Astrocyte (in vitro differentiated cells and primary cell): ENCODE measurements at regions not wholly inside any gene's neighbourhood (a gene's known extent, or its start where the extent isn't known, plus 50 kb on each side); places are given as distances from the start of the nearest gene placed in this dataset.
"Not testable (repeated sequence)": the region's sequence is repeated elsewhere in the genome, so short reads cannot be mapped to it uniquely, and the experiment has no call there.

Experiments
- DNase-seq: peaks from one replicate; pipeline ENCODE4 v3.0.0-alpha.2; 2010; ENCODE audit warnings: low read depth
- FAIRE-seq: peaks from 2 replicates; lab custom pipeline; 2011; peaks lifted over from hg19 to GRCh38; lab: Jason Lieb, UNC
- H2AFZ ChIP-seq: 2 replicates; pipeline ENCODE4 v1.6.0; 2012; ENCODE audit warnings: low read depth, low read length, inconsistent platforms
- H3K27ac ChIP-seq: 2 replicates; pipeline ENCODE4 v1.5.1; 2011; ENCODE audit warnings: low read depth, low read length, inconsistent platforms
- H3K27me3 ChIP-seq: 2 replicates; pipeline ENCODE4 v1.6.0; 2011; ENCODE audit warnings: low read length, inconsistent platforms; ENCODE audit not compliant: insufficient read depth
- H3K36me3 ChIP-seq: 2 replicates; pipeline ENCODE4 v1.5.1; 2011; ENCODE audit warnings: low read length, inconsistent platforms; ENCODE audit not compliant: insufficient read depth
- H3K4me1 ChIP-seq: 2 replicates; pipeline ENCODE4 v1.5.1; 2011; ENCODE audit warnings: low read length, inconsistent platforms; ENCODE audit not compliant: insufficient read depth
- H3K4me2 ChIP-seq: 2 replicates; pipeline ENCODE4 v1.6.0; 2012; ENCODE audit warnings: low read length, inconsistent platforms
- H3K4me3 ChIP-seq: 2 replicates; pipeline ENCODE4 v1.5.1; 2011; ENCODE audit warnings: low read depth, mild to moderate bottlenecking, low read length, inconsistent platforms; ENCODE audit not compliant: insufficient read depth
- H3K79me2 ChIP-seq: 2 replicates; pipeline ENCODE4 v1.6.0; 2012; ENCODE audit warnings: mild to moderate bottlenecking, low read length, inconsistent platforms; ENCODE audit not compliant: insufficient read depth
- H3K9ac ChIP-seq: 2 replicates; pipeline ENCODE4 v1.6.0; 2012; ENCODE audit warnings: mild to moderate bottlenecking, low read length, inconsistent platforms
- H3K9me3 ChIP-seq: 2 replicates; pipeline ENCODE4 v1.5.1; 2012; ENCODE audit warnings: low read depth, mild to moderate bottlenecking, low read length, inconsistent platforms; ENCODE audit not compliant: insufficient read depth
- H4K20me1 ChIP-seq: 2 replicates; pipeline ENCODE4 v1.6.0; 2012; ENCODE audit warnings: low read length, inconsistent platforms; ENCODE audit not compliant: insufficient read depth
- H3K27ac Mint-ChIP-seq: one replicate; pipeline ENCODE4 v1.8.0; 2021; ENCODE audit warnings: mild to moderate bottlenecking, mixed read lengths; ENCODE audit not compliant: unreplicated experiment
- H3K27me3 Mint-ChIP-seq: one replicate; pipeline ENCODE4 v1.8.0; 2021; ENCODE audit warnings: low read depth, mixed read lengths; ENCODE audit not compliant: unreplicated experiment
- H3K36me3 Mint-ChIP-seq: one replicate; pipeline ENCODE4 v1.8.0; 2021; ENCODE audit warnings: low read depth, mixed read lengths; ENCODE audit not compliant: unreplicated experiment
- H3K4me1 Mint-ChIP-seq: one replicate; pipeline ENCODE4 v1.8.0; 2021; ENCODE audit warnings: low read depth, mixed read lengths; ENCODE audit not compliant: unreplicated experiment
- H3K4me3 Mint-ChIP-seq: one replicate; pipeline ENCODE4 v1.8.0; 2021; ENCODE audit warnings: mild to moderate bottlenecking, moderate library complexity, mixed read lengths; ENCODE audit not compliant: unreplicated experiment
- H3K9me3 Mint-ChIP-seq: one replicate; pipeline ENCODE4 v1.8.0; 2021; ENCODE audit warnings: mild to moderate bottlenecking, mixed read lengths; ENCODE audit not compliant: unreplicated experiment
- CTCF ChIP-seq: IDR thresholded peaks from 2 replicates; pipeline ENCODE4 v1.5.1; 2011; ENCODE audit warnings: low read depth, mild to moderate bottlenecking, inconsistent platforms, low read length, moderate library complexity; ENCODE audit not compliant: insufficient read depth
- EZH2 ChIP-seq: IDR thresholded peaks from 2 replicates; pipeline ENCODE4 v1.6.1; 2012; ENCODE audit warnings: mild to moderate bottlenecking, low read length, inconsistent platforms; ENCODE audit not compliant: insufficient read depth

GRCh38 chr4:155578726-155579370 is 87.8 kb upstream of the GUCY1A1 start:
- Histone ChIP-seq H3K36me3 (no peaks in the 10 kb centered on the region), H3K79me2 (no peaks in the 10 kb centered on the region), H2AFZ (no peak overlapping the region), H3K27ac (no peak overlapping the region), H4K20me1 (no peaks in the 10 kb centered on the region), H3K4me1 (no peaks in the 10 kb centered on the region), H3K9ac (no peak overlapping the region), H3K4me2 (no peak overlapping the region), H3K4me3 (no peak overlapping the region), H3K9me3 (no peaks in the 10 kb centered on the region), H3K27me3 (no peaks in the 10 kb centered on the region)
- H3K4me3 Mint-ChIP-seq, result no peak overlapping the region
- DNase-seq, result peak; percentile 55
- peaks cover 2% of the 10 kb centered on the region for H3K9me3 Mint-ChIP-seq
- FAIRE-seq, result no peak
- no peaks in the 10 kb centered on the region for H3K36me3 Mint-ChIP-seq
- H3K4me1 Mint-ChIP-seq, result peaks cover 10% of the 10 kb centered on the region
- TF ChIP-seq EZH2 (no peak), CTCF (no peak)
- no peaks in the 10 kb centered on the region for H3K27me3 Mint-ChIP-seq
- no peak overlapping the region for H3K27ac Mint-ChIP-seq

- H3K4me1 Mint-ChIP-seq, result peaks cover 5% of the 10 kb centered on the region
- H3K79me2 ChIP-seq, result no peaks in the 10 kb centered on the region
- peaks cover 7% of the 10 kb centered on the region for H3K9me3 Mint-ChIP-seq
- H3K4me3 Mint-ChIP-seq, result no peak overlapping the region
- H3K4me1 ChIP-seq, result no peaks in the 10 kb centered on the region
- TF ChIP-seq CTCF (no peak), EZH2 (no peak)
- H3K9ac ChIP-seq, result no peak overlapping the region
- H4K20me1 ChIP-seq, result no peaks in the 10 kb centered on the region
- H3K27me3 ChIP-seq, result no peaks in the 10 kb centered on the region
- H3K9me3 ChIP-seq, result no peaks in the 10 kb centered on the region
- H3K4me3 ChIP-seq, result no peak overlapping the region
- no peaks in the 10 kb centered on the region for H3K27me3 Mint-ChIP-seq
- no peak overlapping the region for H3K27ac Mint-ChIP-seq
- H2AFZ ChIP-seq, result no peak overlapping the region
- H3K36me3 Mint-ChIP-seq, result no peaks in the 10 kb centered on the region
- DNase-seq (peak; percentile 39), FAIRE-seq (no peak)
- H3K27ac ChIP-seq, result no peak overlapping the region
- no peaks in the 10 kb centered on the region for H3K36me3 ChIP-seq
- H3K4me2 ChIP-seq, result no peak overlapping the region
Observed at GRCh38 chr4:155578219-155578618, 88.4 kb upstream of the GUCY1A1 start.

- not testable (repeated sequence) for H4K20me1 ChIP-seq, H3K36me3 ChIP-seq, H3K79me2 ChIP-seq, H2AFZ ChIP-seq, H3K4me2 ChIP-seq, H3K4me1 ChIP-seq, H3K27ac ChIP-seq, H3K9ac ChIP-seq, DNase-seq, H3K4me3 Mint-ChIP-seq, H3K27ac Mint-ChIP-seq, H3K36me3 Mint-ChIP-seq, H3K27me3 Mint-ChIP-seq, H3K27me3 ChIP-seq, H3K4me1 Mint-ChIP-seq, H3K9me3 Mint-ChIP-seq, FAIRE-seq, H3K9me3 ChIP-seq, H3K4me3 ChIP-seq
Observed at GRCh38 chr4:155574329-155574728, 92.3 kb upstream of the GUCY1A1 start.
